H1 (cell line): ENCODE measurements at regions not wholly inside any gene's neighbourhood (a gene's known extent, or its start where the extent isn't known, plus 50 kb on each side); places are given as distances from the start of the nearest gene placed in this dataset.

Source experiments
- CTCF ChIA-PET: fragments of 300-600 bp; sonication (Branson Sonifier 250); formaldehyde crosslinking; loops from one replicate; lab custom pipeline; 2021; ENCODE audit not compliant: partially characterized antibody; lab: Charles Lee
- POLR2A ChIA-PET: fragments of 300-600 bp; sonication (Branson Sonifier 250); formaldehyde crosslinking; loops from one replicate; lab custom pipeline; 2021; ENCODE audit warnings: inconsistent platforms; ENCODE audit not compliant: partially characterized antibody; lab: Charles Lee
- DNase-seq, 2 experiments: peaks; one replicate each; pipeline versions ENCODE4 v3.0.0 to v3.0.0-alpha.2; 2010 to 2022; ENCODE audit warnings: low spot score in 2 of 2, low read depth in 1 of 2, mixed read lengths in 1 of 2
- FAIRE-seq: peaks from 2 replicates; lab custom pipeline; 2011; peaks lifted over from hg19 to GRCh38; lab: Jason Lieb, UNC
- H2AFZ ChIP-seq: 2 replicates; pipeline ENCODE4 v1.8.1; 2012; ENCODE audit warnings: low read length, inconsistent platforms
- H2AK5ac ChIP-seq: 2 replicates; pipeline ENCODE4 v1.6.1; 2013; ENCODE audit warnings: low read depth, low read length
- H2BK120ac ChIP-seq: replicated peaks from 2 replicates; pipeline ENCODE3; 2013; ENCODE audit warnings: low read depth, low read length, inconsistent platforms
- H2BK12ac ChIP-seq: 2 replicates; pipeline ENCODE4 v1.6.1; 2013; ENCODE audit warnings: low read depth, low read length
- H2BK15ac ChIP-seq: 2 replicates; pipeline ENCODE4 v1.6.1; 2013; ENCODE audit warnings: low read length
- H2BK20ac ChIP-seq: 2 replicates; pipeline ENCODE4 v1.6.1; 2013; ENCODE audit warnings: low read length
- H2BK5ac ChIP-seq: 2 replicates; pipeline ENCODE4 v1.6.1; 2013; ENCODE audit warnings: low read depth, low read length
- H3K14ac ChIP-seq: 2 replicates; pipeline ENCODE4 v1.6.1; 2013; ENCODE audit warnings: inconsistent platforms; ENCODE audit not compliant: insufficient read length
- H3K18ac ChIP-seq: 2 replicates; pipeline ENCODE4 v1.6.1; 2013; ENCODE audit warnings: low read length; ENCODE audit errors: extremely low read depth
- H3K23ac ChIP-seq: 2 replicates; pipeline ENCODE4 v1.6.1; 2013; ENCODE audit warnings: inconsistent platforms; ENCODE audit not compliant: insufficient read length
- H3K23me2 ChIP-seq: 2 replicates; pipeline ENCODE4 v1.6.1; 2013; ENCODE audit warnings: low read depth, low read length
- H3K27ac ChIP-seq: 2 replicates; pipeline ENCODE4 v1.6.1; 2011; ENCODE audit warnings: low read depth, low read length, inconsistent platforms
- H3K27me3 ChIP-seq, 4 experiments: replicated peaks in 1 of 4; 1 replicate in 1 of 4; 2 replicates in 3 of 4; pipeline versions ENCODE4 v1.6.1 to v1.8.1; 2011 to 2013; ENCODE audit warnings: low read length in 3 of 4, mild to moderate bottlenecking in 3 of 4, inconsistent platforms in 2 of 4, mixed read lengths in 2 of 4, moderate library complexity in 1 of 4; ENCODE audit not compliant: control insufficient read depth in 3 of 4, insufficient read depth in 3 of 4; ENCODE audit errors: extremely low read depth in 1 of 4
- H3K36me3 ChIP-seq, 4 experiments: 2 replicates each; pipeline versions ENCODE4 v1.6.1 to v1.8.1; 2011 to 2013; ENCODE audit warnings: mild to moderate bottlenecking in 4 of 4, low read length in 3 of 4, moderate library complexity in 2 of 4, control low read depth in 1 of 4, inconsistent platforms in 1 of 4; ENCODE audit not compliant: insufficient read depth in 4 of 4, control insufficient read depth in 2 of 4
- H3K4ac ChIP-seq: replicated peaks from 2 replicates; pipeline ENCODE3; 2013; ENCODE audit warnings: low read length, low read depth, mixed read lengths, inconsistent platforms; ENCODE audit not compliant: insufficient read length
- H3K4me1 ChIP-seq, 4 experiments: replicated peaks in 1 of 4; 1 replicate in 1 of 4; 2 replicates in 3 of 4; pipeline versions ENCODE4 v1.6.1 to v1.8.1; 2011 to 2013; ENCODE audit warnings: low read length in 3 of 4, inconsistent platforms in 2 of 4, mixed read lengths in 1 of 4; ENCODE audit not compliant: insufficient read depth in 4 of 4, control insufficient read depth in 3 of 4
- H3K4me2 ChIP-seq, 2 experiments: 2 replicates each; pipeline versions ENCODE4 v1.6.1 to v1.8.1; 2011 to 2013; ENCODE audit warnings: low read depth in 2 of 2, low read length in 2 of 2, control low read depth in 1 of 2, inconsistent platforms in 1 of 2, mild to moderate bottlenecking in 1 of 2; ENCODE audit not compliant: insufficient read depth in 1 of 2
- H3K4me3 ChIP-seq, 4 experiments: fragments of 200-600, 300-600 bp in 1 of 4; sonication (generic), shearing (Covaris generic), sonication (Bioruptor Twin) in 1 of 4; 2 replicates each; pipeline versions ENCODE4 v1.5.1 to v1.8.1; 2011 to 2016; ENCODE audit warnings: low read length in 4 of 4, low read depth in 3 of 4, control low read depth in 2 of 4, inconsistent platforms in 2 of 4, mild to moderate bottlenecking in 2 of 4, mixed read lengths in 1 of 4, moderate library complexity in 1 of 4; ENCODE audit not compliant: insufficient read depth in 2 of 4; ENCODE audit errors: extremely low read depth in 1 of 4
- H3K56ac ChIP-seq: replicated peaks from 2 replicates; pipeline ENCODE3; 2013; ENCODE audit warnings: low read depth, mild to moderate bottlenecking, mixed read lengths, low read length, inconsistent platforms; ENCODE audit not compliant: insufficient read length
- H3K79me1 ChIP-seq: 2 replicates; pipeline ENCODE4 v1.6.1; 2013; ENCODE audit warnings: low read depth, low read length, control low read depth
- H3K79me2 ChIP-seq, 2 experiments: 2 replicates each; pipeline versions ENCODE4 v1.6.1 to v1.8.1; 2012 to 2013; ENCODE audit warnings: low read length in 2 of 2, mild to moderate bottlenecking in 2 of 2, inconsistent platforms in 1 of 2; ENCODE audit not compliant: insufficient read depth in 2 of 2, control insufficient read depth in 1 of 2
- H3K9ac ChIP-seq, 4 experiments: replicated peaks in 1 of 4; 1 replicate in 1 of 4; 2 replicates in 3 of 4; pipeline versions ENCODE4 v1.6.1 to v1.8.1; 2011 to 2013; ENCODE audit warnings: low read depth in 3 of 4, low read length in 3 of 4, control low read depth in 2 of 4, mild to moderate bottlenecking in 2 of 4, moderate library complexity in 2 of 4, inconsistent platforms in 1 of 4; ENCODE audit errors: extremely low read depth in 1 of 4
- H3K9me3 ChIP-seq, 2 experiments: 2 replicates each; pipeline versions ENCODE4 v1.6.1 to v1.8.1; 2012 to 2013; ENCODE audit warnings: mild to moderate bottlenecking in 2 of 2, moderate library complexity in 2 of 2, control low read depth in 1 of 2, inconsistent platforms in 1 of 2, low read depth in 1 of 2, low read length in 1 of 2, mixed read lengths in 1 of 2; ENCODE audit not compliant: insufficient read depth in 2 of 2
- H4K20me1 ChIP-seq, 2 experiments: replicated peaks in 1 of 2; 2 replicates each; pipeline versions ENCODE3 to v1.8.1; 2011 to 2013; ENCODE audit warnings: inconsistent platforms in 2 of 2, low read length in 2 of 2, mild to moderate bottlenecking in 1 of 2; ENCODE audit not compliant: insufficient read depth in 2 of 2, control insufficient read depth in 1 of 2
- H4K5ac ChIP-seq: 2 replicates; pipeline ENCODE4 v1.6.1; 2013; ENCODE audit warnings: low read length, low read depth, mixed read lengths, inconsistent platforms; ENCODE audit not compliant: insufficient read length
- H4K8ac ChIP-seq: 2 replicates; pipeline ENCODE4 v1.8.0; 2013; ENCODE audit warnings: mild to moderate bottlenecking, moderate library complexity, low read length, inconsistent platforms; ENCODE audit not compliant: insufficient read depth; ENCODE audit errors: extremely low read depth
- H4K91ac ChIP-seq: replicated peaks from 2 replicates; pipeline ENCODE3; 2013; ENCODE audit warnings: low read length, mixed read lengths, inconsistent platforms; ENCODE audit not compliant: insufficient read length
- CREB1 ChIP-seq: IDR thresholded peaks from 2 replicates; pipeline ENCODE4 v1.6.1; 2012; ENCODE audit warnings: inconsistent platforms
- GABPA ChIP-seq: IDR thresholded peaks from 2 replicates; pipeline ENCODE4 v1.6.1; 2011; ENCODE audit warnings: mild to moderate bottlenecking, low read length, moderate library complexity, borderline replicate concordance; ENCODE audit not compliant: insufficient read depth
- GTF2F1 ChIP-seq: IDR thresholded peaks from 2 replicates; pipeline ENCODE4 v1.6.1; 2012; ENCODE audit warnings: low read depth, low read length, improper control_type of control experiment, borderline replicate concordance
- JUND ChIP-seq: IDR thresholded peaks from 2 replicates; pipeline ENCODE4 v1.6.1; 2011; ENCODE audit warnings: mild to moderate bottlenecking, improper control_type of control experiment, low read length
- KDM4A ChIP-seq: IDR thresholded peaks from one replicate; pipeline ENCODE4 v1.7.1; 2012; ENCODE audit warnings: low read depth, mild to moderate bottlenecking, moderate library complexity, low read length, inconsistent platforms; ENCODE audit not compliant: severe bottlenecking
- RXRA ChIP-seq: IDR thresholded peaks from 2 replicates; pipeline ENCODE4 v1.6.1; 2011; ENCODE audit warnings: low read depth, mild to moderate bottlenecking, low read length, moderate library complexity; ENCODE audit not compliant: insufficient read depth
- SAP30 ChIP-seq: fragments of 300-600 bp; sonication (generic); IDR thresholded peaks from 2 replicates; pipeline ENCODE4 v1.7.1; 2012; ENCODE audit warnings: low read length, moderate library complexity, mild to moderate bottlenecking, inconsistent platforms; ENCODE audit not compliant: insufficient read depth, insufficient replicate concordance
- SIN3A ChIP-seq, 2 experiments: IDR thresholded peaks in 1 of 2; conservative IDR thresholded peaks in 1 of 2; 2 replicates each; pipeline ENCODE4 v1.6.1; 2011 to 2012; ENCODE audit warnings: low read length in 2 of 2, improper control_type of control experiment in 1 of 2, low read depth in 1 of 2, mild to moderate bottlenecking in 1 of 2
- SIRT6 ChIP-seq: IDR thresholded peaks from one replicate; pipeline ENCODE4 v1.7.1; 2012; ENCODE audit warnings: low read length, inconsistent platforms
- TAF1 ChIP-seq: IDR thresholded peaks from 2 replicates; pipeline ENCODE4 v1.6.1; 2011; ENCODE audit warnings: mild to moderate bottlenecking, low read depth, low read length
- TAF7 ChIP-seq: optimal IDR thresholded peaks from 2 replicates; pipeline ENCODE3; 2011; ENCODE audit warnings: low read depth, mild to moderate bottlenecking, inconsistent platforms, low read length, moderate library complexity, borderline replicate concordance
- WGBS, 2 experiments: shearing (Covaris generic) in 1 of 2; methylation state at CpG; one replicate each; pipeline versions ENCODE4 v1.1.6 to v1.1.7; 2013 to 2015; ENCODE audit warnings: low lambda C conversion rate in 2 of 2, mixed read lengths in 2 of 2, inconsistent platforms in 1 of 2, low coverage in 1 of 2, missing lambda C conversion rate in 1 of 2; ENCODE audit not compliant: insufficient replicate concordance in 2 of 2, insufficient coverage in 1 of 2, insufficient read length in 1 of 2; ENCODE audit errors: extremely low coverage in 1 of 2, missing lambda C conversion rate in 1 of 2; 5-methylcytosine and 5-hydroxymethylcytosine counted together
- TF ChIP-seq, protein P1 (sequence below), 3 experiments: IDR thresholded peaks; 1 replicate in 2 of 3; 2 replicates in 1 of 3; pipeline versions ENCODE4 v1.5.1 to v1.6.1; 2011; ENCODE audit warnings: low read length in 3 of 3, mild to moderate bottlenecking in 3 of 3, inconsistent platforms in 2 of 3, low read depth in 1 of 3, moderate library complexity in 1 of 3; ENCODE audit not compliant: insufficient read depth in 1 of 3; ENCODE audit errors: control extremely low read depth in 1 of 3

- Histone ChIP-seq H3K18ac (no peak overlapping the region), H2BK5ac (no peak overlapping the region), H3K79me2 (no peaks in the 10 kb centered on the region), H3K9ac (no peak overlapping the region), H3K4ac (no peak overlapping the region), H3K79me1 (no peaks in the 10 kb centered on the region), H3K27me3 (no peaks in the 10 kb centered on the region), H4K91ac (no peak overlapping the region), H3K23me2 (no peaks in the 10 kb centered on the region; the same call in 1 of the 2 replicates), H3K14ac (no peak overlapping the region), H2BK120ac (no peak overlapping the region), H3K36me3 (no peaks in the 10 kb centered on the region), H3K4me3 (no peak overlapping the region), H4K20me1 (no peaks in the 10 kb centered on the region), H4K5ac (no peak overlapping the region), H3K23ac (no peak overlapping the region), H3K27ac (no peak overlapping the region), H3K4me1 (no peaks in the 10 kb centered on the region), H3K9me3 (no peaks in the 10 kb centered on the region), H2BK15ac (no peak overlapping the region), H2BK20ac (no peak overlapping the region), H2BK12ac (no peak overlapping the region), H4K8ac (no peak overlapping the region), H3K56ac (no peak overlapping the region), H2AFZ (no peak overlapping the region), H2AK5ac (no peak overlapping the region), H3K4me2 (no peak overlapping the region)
- FAIRE-seq (no peak), DNase-seq (no peak)
- WGBS, 2 experiments: 89% methylated on average over 8 of the region's 8 CpGs; no CpG with 5 or more reads in 1 of the 2 experiments
- ChIA-PET POLR2A (no interaction called here), CTCF (interaction anchor here (0.6 to 1.0 kb wide), 5 partner anchors 9 to 384 kb away, joined by 3 to 5 read pairs (median 3); no protein-coding TSS in a partner anchor)
- TF ChIP-seq SAP30 (no peak), SIN3A (conservative IDR thresholded peaks at IDR 0.05 in 1 of 2, IDR thresholded peaks at IDR 0.05 in 1 of 2; ENCODE audit: low read depth in 1 of 2, low read length in 2 of 2) (no peak), TAF7 (no peak), RXRA (no peak), KDM4A (no peak), GABPA (no peak), CREB1 (no peak), JUND (no peak), TAF1 (no peak), GTF2F1 (no peak), SIRT6 (no peak)
- TF ChIP-seq, protein P1, sequence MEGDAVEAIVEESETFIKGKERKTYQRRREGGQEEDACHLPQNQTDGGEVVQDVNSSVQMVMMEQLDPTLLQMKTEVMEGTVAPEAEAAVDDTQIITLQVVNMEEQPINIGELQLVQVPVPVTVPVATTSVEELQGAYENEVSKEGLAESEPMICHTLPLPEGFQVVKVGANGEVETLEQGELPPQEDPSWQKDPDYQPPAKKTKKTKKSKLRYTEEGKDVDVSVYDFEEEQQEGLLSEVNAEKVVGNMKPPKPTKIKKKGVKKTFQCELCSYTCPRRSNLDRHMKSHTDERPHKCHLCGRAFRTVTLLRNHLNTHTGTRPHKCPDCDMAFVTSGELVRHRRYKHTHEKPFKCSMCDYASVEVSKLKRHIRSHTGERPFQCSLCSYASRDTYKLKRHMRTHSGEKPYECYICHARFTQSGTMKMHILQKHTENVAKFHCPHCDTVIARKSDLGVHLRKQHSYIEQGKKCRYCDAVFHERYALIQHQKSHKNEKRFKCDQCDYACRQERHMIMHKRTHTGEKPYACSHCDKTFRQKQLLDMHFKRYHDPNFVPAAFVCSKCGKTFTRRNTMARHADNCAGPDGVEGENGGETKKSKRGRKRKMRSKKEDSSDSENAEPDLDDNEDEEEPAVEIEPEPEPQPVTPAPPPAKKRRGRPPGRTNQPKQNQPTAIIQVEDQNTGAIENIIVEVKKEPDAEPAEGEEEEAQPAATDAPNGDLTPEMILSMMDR (IDR thresholded peaks at IDR 0.05; ENCODE audit: control extremely low read depth in 1 of 3, insufficient read depth in 1 of 3, low read depth in 1 of 3, low read length in 3 of 3): no peak
Measured at GRCh38 chr7:79681454-79681853, 228.0 kb upstream of the MAGI2 start.
